ENCODE measurements at regions not wholly inside any gene's neighbourhood (a gene's known extent, or its start where the extent isn't known, plus 50 kb on each side); places are given as distances from the start of the nearest gene placed in this dataset.

- DNase-seq (ENCODE audit: low spot score) = no peak
- TF ChIP-seq CTCF (IDR thresholded peaks at IDR 0.05) = no peak
Observed at GRCh38 chr1:20432341-20432740, 53.7 kb downstream of the CAMK2N1 start.

GRCh38 chr1:20431176-20431460, 54.9 kb downstream of the CAMK2N1 start:
- no peak for TF ChIP-seq CTCF (IDR thresholded peaks at IDR 0.05)
- H3K27ac ChIP-seq = no peak overlapping the region
- DNase-seq (ENCODE audit: low spot score) = no peak
- H3K4me3 ChIP-seq = no peak overlapping the region

More at GRCh38 chr1:20432341-20432740, 53.7 kb downstream of the CAMK2N1 start:
- no peak overlapping the region for H3K4me3 ChIP-seq
- no peak overlapping the region for H3K27ac ChIP-seq

- no peak for DNase-seq (ENCODE audit: low spot score)
- no peak for TF ChIP-seq CTCF (IDR thresholded peaks at IDR 0.05)
Observed at GRCh38 chr1:20430355-20431175, 55.4 kb downstream of the CAMK2N1 start.

GRCh38 chr1:20429296-20429695, 56.7 kb downstream of the CAMK2N1 start:
- no peak for DNase-seq (ENCODE audit: low spot score)
- TF ChIP-seq CTCF (IDR thresholded peaks at IDR 0.05) = no peak
- H3K27ac ChIP-seq = no peak overlapping the region
- H3K4me3 ChIP-seq = no peak overlapping the region

More at GRCh38 chr1:20430355-20431175, 55.4 kb downstream of the CAMK2N1 start:
- Histone ChIP-seq H3K27ac (no peak overlapping the region), H3K4me3 (no peak overlapping the region)

- Histone ChIP-seq H3K4me3 (no peak overlapping the region), H3K27ac (no peak overlapping the region)
- no peak for TF ChIP-seq CTCF (IDR thresholded peaks at IDR 0.05)
- no peak for DNase-seq (ENCODE audit: low spot score)
Observed at GRCh38 chr1:20428841-20429240, 57.2 kb downstream of the CAMK2N1 start.

- DNase-seq (ENCODE audit: low spot score) = no peak
- H3K4me3 ChIP-seq = no peak overlapping the region
- H3K27ac ChIP-seq = no peak overlapping the region
- TF ChIP-seq CTCF (IDR thresholded peaks at IDR 0.05) = no peak
Observed at GRCh38 chr1:20426923-20427322, 59.1 kb downstream of the CAMK2N1 start.

GRCh38 chr1:20426371-20426770, 59.6 kb downstream of the CAMK2N1 start:
- no peak overlapping the region for H3K27ac ChIP-seq

More at GRCh38 chr1:20426371-20426770, 59.6 kb downstream of the CAMK2N1 start:
- no peak for TF ChIP-seq CTCF (IDR thresholded peaks at IDR 0.05)
- no peak for DNase-seq (ENCODE audit: low spot score)
- H3K4me3 ChIP-seq = no peak overlapping the region

All from coronary artery (tissue), 2 donors.